H1 (cell line): ENCODE measurements at regions not wholly inside any gene's neighbourhood (a gene's known extent, or its start where the extent isn't known, plus 50 kb on each side); places are given as distances from the start of the nearest gene placed in this dataset.

Source experiments
- CTCF ChIA-PET: fragments of 300-600 bp; sonication (Branson Sonifier 250); formaldehyde crosslinking; loops from one replicate; lab custom pipeline; 2021; ENCODE audit not compliant: partially characterized antibody; lab: Charles Lee
- POLR2A ChIA-PET: fragments of 300-600 bp; sonication (Branson Sonifier 250); formaldehyde crosslinking; loops from one replicate; lab custom pipeline; 2021; ENCODE audit warnings: inconsistent platforms; ENCODE audit not compliant: partially characterized antibody; lab: Charles Lee
- DNase-seq, 2 experiments: peaks; one replicate each; pipeline versions ENCODE4 v3.0.0 to v3.0.0-alpha.2; 2010 to 2022; ENCODE audit warnings: low spot score in 2 of 2, low read depth in 1 of 2, mixed read lengths in 1 of 2
- FAIRE-seq: peaks from 2 replicates; lab custom pipeline; 2011; peaks lifted over from hg19 to GRCh38; lab: Jason Lieb, UNC
- H2AFZ ChIP-seq: 2 replicates; pipeline ENCODE4 v1.8.1; 2012; ENCODE audit warnings: low read length, inconsistent platforms
- H2AK5ac ChIP-seq: 2 replicates; pipeline ENCODE4 v1.6.1; 2013; ENCODE audit warnings: low read depth, low read length
- H2BK120ac ChIP-seq: replicated peaks from 2 replicates; pipeline ENCODE3; 2013; ENCODE audit warnings: low read depth, low read length, inconsistent platforms
- H2BK12ac ChIP-seq: 2 replicates; pipeline ENCODE4 v1.6.1; 2013; ENCODE audit warnings: low read depth, low read length
- H2BK15ac ChIP-seq: 2 replicates; pipeline ENCODE4 v1.6.1; 2013; ENCODE audit warnings: low read length
- H2BK20ac ChIP-seq: 2 replicates; pipeline ENCODE4 v1.6.1; 2013; ENCODE audit warnings: low read length
- H2BK5ac ChIP-seq: 2 replicates; pipeline ENCODE4 v1.6.1; 2013; ENCODE audit warnings: low read depth, low read length
- H3K14ac ChIP-seq: 2 replicates; pipeline ENCODE4 v1.6.1; 2013; ENCODE audit warnings: inconsistent platforms; ENCODE audit not compliant: insufficient read length
- H3K18ac ChIP-seq: 2 replicates; pipeline ENCODE4 v1.6.1; 2013; ENCODE audit warnings: low read length; ENCODE audit errors: extremely low read depth
- H3K23ac ChIP-seq: 2 replicates; pipeline ENCODE4 v1.6.1; 2013; ENCODE audit warnings: inconsistent platforms; ENCODE audit not compliant: insufficient read length
- H3K23me2 ChIP-seq: 2 replicates; pipeline ENCODE4 v1.6.1; 2013; ENCODE audit warnings: low read depth, low read length
- H3K27ac ChIP-seq: 2 replicates; pipeline ENCODE4 v1.6.1; 2011; ENCODE audit warnings: low read depth, low read length, inconsistent platforms
- H3K27me3 ChIP-seq, 4 experiments: replicated peaks in 1 of 4; 1 replicate in 1 of 4; 2 replicates in 3 of 4; pipeline versions ENCODE4 v1.6.1 to v1.8.1; 2011 to 2013; ENCODE audit warnings: low read length in 3 of 4, mild to moderate bottlenecking in 3 of 4, inconsistent platforms in 2 of 4, mixed read lengths in 2 of 4, moderate library complexity in 1 of 4; ENCODE audit not compliant: control insufficient read depth in 3 of 4, insufficient read depth in 3 of 4; ENCODE audit errors: extremely low read depth in 1 of 4
- H3K36me3 ChIP-seq, 4 experiments: 2 replicates each; pipeline versions ENCODE4 v1.6.1 to v1.8.1; 2011 to 2013; ENCODE audit warnings: mild to moderate bottlenecking in 4 of 4, low read length in 3 of 4, moderate library complexity in 2 of 4, control low read depth in 1 of 4, inconsistent platforms in 1 of 4; ENCODE audit not compliant: insufficient read depth in 4 of 4, control insufficient read depth in 2 of 4
- H3K4ac ChIP-seq: replicated peaks from 2 replicates; pipeline ENCODE3; 2013; ENCODE audit warnings: low read length, low read depth, mixed read lengths, inconsistent platforms; ENCODE audit not compliant: insufficient read length
- H3K4me1 ChIP-seq, 4 experiments: replicated peaks in 1 of 4; 1 replicate in 1 of 4; 2 replicates in 3 of 4; pipeline versions ENCODE4 v1.6.1 to v1.8.1; 2011 to 2013; ENCODE audit warnings: low read length in 3 of 4, inconsistent platforms in 2 of 4, mixed read lengths in 1 of 4; ENCODE audit not compliant: insufficient read depth in 4 of 4, control insufficient read depth in 3 of 4
- H3K4me2 ChIP-seq, 2 experiments: 2 replicates each; pipeline versions ENCODE4 v1.6.1 to v1.8.1; 2011 to 2013; ENCODE audit warnings: low read depth in 2 of 2, low read length in 2 of 2, control low read depth in 1 of 2, inconsistent platforms in 1 of 2, mild to moderate bottlenecking in 1 of 2; ENCODE audit not compliant: insufficient read depth in 1 of 2
- H3K4me3 ChIP-seq, 4 experiments: fragments of 200-600, 300-600 bp in 1 of 4; sonication (generic), shearing (Covaris generic), sonication (Bioruptor Twin) in 1 of 4; 2 replicates each; pipeline versions ENCODE4 v1.5.1 to v1.8.1; 2011 to 2016; ENCODE audit warnings: low read length in 4 of 4, low read depth in 3 of 4, control low read depth in 2 of 4, inconsistent platforms in 2 of 4, mild to moderate bottlenecking in 2 of 4, mixed read lengths in 1 of 4, moderate library complexity in 1 of 4; ENCODE audit not compliant: insufficient read depth in 2 of 4; ENCODE audit errors: extremely low read depth in 1 of 4
- H3K56ac ChIP-seq: replicated peaks from 2 replicates; pipeline ENCODE3; 2013; ENCODE audit warnings: low read depth, mild to moderate bottlenecking, mixed read lengths, low read length, inconsistent platforms; ENCODE audit not compliant: insufficient read length
- H3K79me1 ChIP-seq: 2 replicates; pipeline ENCODE4 v1.6.1; 2013; ENCODE audit warnings: low read depth, low read length, control low read depth
- H3K79me2 ChIP-seq, 2 experiments: 2 replicates each; pipeline versions ENCODE4 v1.6.1 to v1.8.1; 2012 to 2013; ENCODE audit warnings: low read length in 2 of 2, mild to moderate bottlenecking in 2 of 2, inconsistent platforms in 1 of 2; ENCODE audit not compliant: insufficient read depth in 2 of 2, control insufficient read depth in 1 of 2
- H3K9ac ChIP-seq, 4 experiments: replicated peaks in 1 of 4; 1 replicate in 1 of 4; 2 replicates in 3 of 4; pipeline versions ENCODE4 v1.6.1 to v1.8.1; 2011 to 2013; ENCODE audit warnings: low read depth in 3 of 4, low read length in 3 of 4, control low read depth in 2 of 4, mild to moderate bottlenecking in 2 of 4, moderate library complexity in 2 of 4, inconsistent platforms in 1 of 4; ENCODE audit errors: extremely low read depth in 1 of 4
- H3K9me3 ChIP-seq, 2 experiments: 2 replicates each; pipeline versions ENCODE4 v1.6.1 to v1.8.1; 2012 to 2013; ENCODE audit warnings: mild to moderate bottlenecking in 2 of 2, moderate library complexity in 2 of 2, control low read depth in 1 of 2, inconsistent platforms in 1 of 2, low read depth in 1 of 2, low read length in 1 of 2, mixed read lengths in 1 of 2; ENCODE audit not compliant: insufficient read depth in 2 of 2
- H4K20me1 ChIP-seq, 2 experiments: replicated peaks in 1 of 2; 2 replicates each; pipeline versions ENCODE3 to v1.8.1; 2011 to 2013; ENCODE audit warnings: inconsistent platforms in 2 of 2, low read length in 2 of 2, mild to moderate bottlenecking in 1 of 2; ENCODE audit not compliant: insufficient read depth in 2 of 2, control insufficient read depth in 1 of 2
- H4K5ac ChIP-seq: 2 replicates; pipeline ENCODE4 v1.6.1; 2013; ENCODE audit warnings: low read length, low read depth, mixed read lengths, inconsistent platforms; ENCODE audit not compliant: insufficient read length
- H4K8ac ChIP-seq: 2 replicates; pipeline ENCODE4 v1.8.0; 2013; ENCODE audit warnings: mild to moderate bottlenecking, moderate library complexity, low read length, inconsistent platforms; ENCODE audit not compliant: insufficient read depth; ENCODE audit errors: extremely low read depth
- H4K91ac ChIP-seq: replicated peaks from 2 replicates; pipeline ENCODE3; 2013; ENCODE audit warnings: low read length, mixed read lengths, inconsistent platforms; ENCODE audit not compliant: insufficient read length
- CBX8 ChIP-seq: fragments of 300-800, 300-1000 bp; sonication (generic); IDR thresholded peaks from 2 replicates; pipeline ENCODE4 v1.7.1; 2016; ENCODE audit warnings: low read depth, low read length, borderline replicate concordance
- EGR1 ChIP-seq: IDR thresholded peaks from 2 replicates; pipeline ENCODE4 v1.6.1; 2011; ENCODE audit warnings: low read depth, low read length, borderline replicate concordance
- HDAC6 ChIP-seq: IDR thresholded peaks from one replicate; pipeline ENCODE4 v1.7.1; 2012; ENCODE audit warnings: low read depth, mild to moderate bottlenecking, inconsistent platforms, low read length, moderate library complexity
- JUN ChIP-seq: IDR thresholded peaks from 2 replicates; pipeline ENCODE4 v1.6.1; 2011; ENCODE audit warnings: low read depth, mild to moderate bottlenecking, improper control_type of control experiment, low read length
- POLR2A ChIP-seq, 2 experiments: IDR thresholded peaks; 1 replicate in 1 of 2; 2 replicates in 1 of 2; pipeline ENCODE4 v1.6.1; 2011; ENCODE audit warnings: low read depth in 2 of 2, low read length in 2 of 2, mild to moderate bottlenecking in 2 of 2; ENCODE audit errors: control extremely low read depth in 1 of 2
- SRF ChIP-seq: IDR thresholded peaks from 2 replicates; pipeline ENCODE4 v1.6.1; 2011; ENCODE audit warnings: mild to moderate bottlenecking, low read depth, low read length, moderate library complexity
- ZNF274 ChIP-seq: IDR thresholded peaks from 2 replicates; pipeline ENCODE4 v1.7.0; 2012; ENCODE audit warnings: low read length, borderline replicate concordance; ENCODE audit errors: extremely low read depth
- WGBS, 2 experiments: shearing (Covaris generic) in 1 of 2; methylation state at CpG; one replicate each; pipeline versions ENCODE4 v1.1.6 to v1.1.7; 2013 to 2015; ENCODE audit warnings: low lambda C conversion rate in 2 of 2, mixed read lengths in 2 of 2, inconsistent platforms in 1 of 2, low coverage in 1 of 2, missing lambda C conversion rate in 1 of 2; ENCODE audit not compliant: insufficient replicate concordance in 2 of 2, insufficient coverage in 1 of 2, insufficient read length in 1 of 2; ENCODE audit errors: extremely low coverage in 1 of 2, missing lambda C conversion rate in 1 of 2; 5-methylcytosine and 5-hydroxymethylcytosine counted together

DNA sequence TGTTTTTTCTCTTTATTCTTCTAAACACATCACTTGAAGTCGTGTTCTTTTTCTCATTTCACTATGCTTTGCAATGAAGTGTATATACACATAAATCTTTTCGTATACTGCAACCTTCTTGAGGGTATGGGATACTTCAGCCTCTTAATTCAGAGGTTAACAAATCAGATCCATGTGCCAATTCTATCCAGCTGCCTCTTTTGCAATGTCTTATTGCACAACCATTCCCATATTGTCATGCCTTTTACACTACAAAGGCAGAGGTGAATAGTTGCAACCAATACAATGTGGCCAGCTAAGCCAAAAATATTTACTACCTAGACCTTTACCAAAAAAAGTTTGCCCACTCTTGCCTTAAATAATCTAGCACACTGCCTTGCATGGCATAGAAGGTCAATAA lies 224.5 kb upstream of the FOXG1 start:
- H4K8ac ChIP-seq, result no peak overlapping the region
- H3K79me1 ChIP-seq, result no peaks in the 10 kb centered on the region
- no peak overlapping the region for H3K4me3 ChIP-seq
- no peak overlapping the region for H3K56ac ChIP-seq
- TF ChIP-seq POLR2A (IDR thresholded peaks at IDR 0.05; ENCODE audit: control extremely low read depth in 1 of 2, low read depth in 2 of 2, low read length in 2 of 2) (no peak), CBX8 (no peak), JUN (no peak), EGR1 (no peak), SRF (no peak), HDAC6 (no peak), ZNF274 (no peak)
- no peak overlapping the region for H2BK5ac ChIP-seq
- no peak for FAIRE-seq
- H3K14ac ChIP-seq, result no peak overlapping the region
- ChIA-PET CTCF (interaction anchor here (0.7 kb wide), 1 partner anchor 488 kb away, joined by 3 read pairs; no protein-coding TSS in a partner anchor), POLR2A (no interaction called here)
- H3K4me2 ChIP-seq, result no peak overlapping the region
- peaks cover 4 to 11% of the 10 kb centered on the region in 2 experiments; a peak in 2 of 4 replicates for H3K9me3 ChIP-seq
- DNase-seq, result no peak
- no peak overlapping the region for H4K91ac ChIP-seq
- H4K20me1 ChIP-seq, result no peaks in the 10 kb centered on the region
- H3K27ac ChIP-seq, result no peak overlapping the region
- H3K9ac ChIP-seq, result no peak overlapping the region
- WGBS, 2 experiments, result 75% methylated on average over 2 of the region's 2 CpGs; no CpG with 5 or more reads in 1 of the 2 experiments
- H3K18ac ChIP-seq, result no peak overlapping the region
- no peak overlapping the region for H2BK12ac ChIP-seq
- no peak overlapping the region for H2AK5ac ChIP-seq
- H3K36me3 ChIP-seq, result no peaks in the 10 kb centered on the region
- H3K27me3 ChIP-seq, result no peaks in the 10 kb centered on the region
- H2BK120ac ChIP-seq, result no peak overlapping the region
- no peak overlapping the region for H2BK20ac ChIP-seq
- no peak overlapping the region for H3K23ac ChIP-seq
- H2AFZ ChIP-seq, result no peak overlapping the region
- H4K5ac ChIP-seq, result no peak overlapping the region
- no peaks in the 10 kb centered on the region for H3K4me1 ChIP-seq
- no peak overlapping the region for H2BK15ac ChIP-seq
- H3K23me2 ChIP-seq, result no peaks in the 10 kb centered on the region
- no peaks in the 10 kb centered on the region for H3K79me2 ChIP-seq
- H3K4ac ChIP-seq, result no peak overlapping the region
